Loucy (cell line): ENCODE measurements at regions not wholly inside any gene's neighbourhood (a gene's known extent, or its start where the extent isn't known, plus 50 kb on each side); places are given as distances from the start of the nearest gene placed in this dataset.

Experiments used
- EZH2phosphoT487 ChIP-seq: fragments of 200-600 bp; IDR thresholded peaks from 2 replicates; pipeline ENCODE4 v1.6.1; 2018; ENCODE audit warnings: antibody characterized with exemption, mild to moderate bottlenecking, moderate library complexity, borderline replicate concordance
- TF ChIP-seq, protein P1 (sequence below): fragments of 200-600 bp; sonication (generic); conservative IDR thresholded peaks from 2 replicates; pipeline ENCODE4 v1.5.1; 2014; ENCODE audit warnings: mild to moderate bottlenecking, antibody characterized with exemption, low read length

DNA sequence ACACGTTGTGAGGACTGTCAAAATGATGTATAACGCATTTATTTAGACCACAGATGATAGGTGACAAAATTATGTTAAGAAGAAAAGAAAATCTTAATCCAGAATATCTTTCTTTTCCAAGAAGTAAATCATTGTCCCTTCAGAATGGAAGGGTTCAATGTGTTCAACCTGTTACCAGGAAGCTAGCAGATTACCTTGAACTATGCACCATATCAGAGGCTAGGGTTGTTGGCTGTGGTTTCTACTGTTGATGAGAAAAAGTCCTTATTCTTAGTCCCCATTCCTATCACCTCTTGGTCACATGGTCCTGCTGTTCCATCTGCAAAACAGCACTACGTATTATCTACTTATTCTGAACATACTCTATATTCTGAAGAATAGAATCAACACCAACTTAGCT, 339.5 kb upstream of the CADM1 start:
- TF ChIP-seq, protein P1, sequence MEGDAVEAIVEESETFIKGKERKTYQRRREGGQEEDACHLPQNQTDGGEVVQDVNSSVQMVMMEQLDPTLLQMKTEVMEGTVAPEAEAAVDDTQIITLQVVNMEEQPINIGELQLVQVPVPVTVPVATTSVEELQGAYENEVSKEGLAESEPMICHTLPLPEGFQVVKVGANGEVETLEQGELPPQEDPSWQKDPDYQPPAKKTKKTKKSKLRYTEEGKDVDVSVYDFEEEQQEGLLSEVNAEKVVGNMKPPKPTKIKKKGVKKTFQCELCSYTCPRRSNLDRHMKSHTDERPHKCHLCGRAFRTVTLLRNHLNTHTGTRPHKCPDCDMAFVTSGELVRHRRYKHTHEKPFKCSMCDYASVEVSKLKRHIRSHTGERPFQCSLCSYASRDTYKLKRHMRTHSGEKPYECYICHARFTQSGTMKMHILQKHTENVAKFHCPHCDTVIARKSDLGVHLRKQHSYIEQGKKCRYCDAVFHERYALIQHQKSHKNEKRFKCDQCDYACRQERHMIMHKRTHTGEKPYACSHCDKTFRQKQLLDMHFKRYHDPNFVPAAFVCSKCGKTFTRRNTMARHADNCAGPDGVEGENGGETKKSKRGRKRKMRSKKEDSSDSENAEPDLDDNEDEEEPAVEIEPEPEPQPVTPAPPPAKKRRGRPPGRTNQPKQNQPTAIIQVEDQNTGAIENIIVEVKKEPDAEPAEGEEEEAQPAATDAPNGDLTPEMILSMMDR = no peak
- TF ChIP-seq EZH2phosphoT487 = no peak
